ENCODE measurements at regions not wholly inside any gene's neighbourhood (a gene's known extent, or its start where the extent isn't known, plus 50 kb on each side); places are given as distances from the start of the nearest gene placed in this dataset.

DNA sequence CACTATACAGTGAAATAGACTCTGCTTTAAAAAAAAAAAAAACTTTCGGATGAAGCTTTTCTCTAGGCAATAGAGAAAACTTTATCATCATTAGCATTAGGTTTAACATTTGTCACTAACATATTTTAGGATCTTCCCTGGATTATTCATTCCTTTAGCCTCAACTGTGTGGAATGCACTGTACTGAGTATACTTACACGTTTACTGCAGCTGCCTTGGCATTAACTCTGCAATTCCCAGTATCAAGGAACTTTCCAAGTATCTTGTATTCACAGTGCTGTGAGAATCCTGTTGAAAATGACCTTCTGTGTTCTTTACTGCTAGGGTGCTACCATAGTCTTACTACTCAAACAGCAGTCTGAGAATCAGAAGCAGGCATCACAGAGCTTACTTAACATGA, 328.2 kb upstream of the COL3A1 start:
- peak; percentile 76 for DNase-seq (ENCODE audit: low read depth)

DNA sequence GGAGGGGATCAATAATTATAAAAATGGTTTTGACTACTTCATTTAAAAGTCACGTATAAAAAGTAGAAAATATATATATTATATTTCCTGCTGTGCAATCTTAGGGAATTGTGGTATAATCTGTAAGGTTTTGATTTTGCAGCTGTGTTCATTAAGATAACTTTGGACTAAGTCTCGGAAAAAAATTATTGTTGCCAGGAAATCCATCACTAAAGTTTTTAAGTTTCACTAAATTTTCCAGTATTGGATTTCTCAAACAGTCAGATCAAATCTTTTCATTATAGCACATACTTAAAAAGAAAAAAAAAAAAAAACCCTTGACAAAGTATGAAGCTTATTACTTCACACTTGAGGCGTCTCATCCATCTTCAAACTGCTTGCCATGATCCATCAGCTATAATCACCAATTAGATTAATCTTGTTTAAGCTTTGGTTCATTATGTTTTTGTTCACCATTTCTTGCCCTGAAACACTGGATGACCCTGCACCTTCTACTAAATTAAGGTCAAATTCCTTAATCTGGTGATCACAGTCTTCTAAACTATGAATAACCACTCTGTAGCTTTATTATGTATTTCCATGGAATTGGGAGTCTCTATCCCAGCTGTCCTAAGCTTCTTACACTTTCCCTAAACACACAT, 326.6 kb upstream of the COL3A1 start:
- no peak for DNase-seq (ENCODE audit: low read depth)

DNA sequence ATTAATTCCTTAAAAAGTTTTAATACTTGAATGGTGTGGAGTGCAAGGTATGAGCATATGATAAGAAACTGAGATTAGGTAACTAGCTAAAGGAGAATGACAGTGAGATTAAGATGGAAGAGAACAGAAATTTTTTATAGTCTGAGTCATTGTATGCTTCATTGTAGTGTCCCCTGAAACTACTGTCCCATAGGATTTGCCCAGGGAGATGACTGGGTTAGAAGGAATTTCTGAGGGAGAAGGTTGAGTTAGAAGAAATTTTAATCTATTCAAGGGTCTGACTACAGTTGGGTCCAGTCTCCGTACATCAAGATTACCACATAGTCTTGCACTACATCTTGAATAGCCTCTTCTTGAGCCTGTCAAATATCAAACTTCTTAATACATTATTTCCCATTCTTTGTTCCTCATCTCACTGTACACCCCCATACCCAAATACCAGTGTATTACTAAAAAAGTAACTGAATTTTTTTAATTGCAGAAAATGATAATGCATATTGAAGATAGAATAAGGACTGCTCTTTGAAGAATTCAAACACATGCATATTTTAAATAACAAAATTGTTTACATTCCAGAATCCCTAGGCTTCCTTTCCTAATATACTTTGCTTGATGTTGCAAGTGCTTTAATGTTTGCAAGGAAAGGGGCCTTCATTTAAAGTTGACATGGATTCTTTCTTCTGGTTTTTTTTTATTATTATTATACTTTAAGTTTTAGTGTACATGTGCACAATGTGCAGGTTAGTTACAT, 314.3 kb upstream of the COL3A1 start:
- DNase-seq (ENCODE audit: low read depth) = peak; percentile 90

DNA sequence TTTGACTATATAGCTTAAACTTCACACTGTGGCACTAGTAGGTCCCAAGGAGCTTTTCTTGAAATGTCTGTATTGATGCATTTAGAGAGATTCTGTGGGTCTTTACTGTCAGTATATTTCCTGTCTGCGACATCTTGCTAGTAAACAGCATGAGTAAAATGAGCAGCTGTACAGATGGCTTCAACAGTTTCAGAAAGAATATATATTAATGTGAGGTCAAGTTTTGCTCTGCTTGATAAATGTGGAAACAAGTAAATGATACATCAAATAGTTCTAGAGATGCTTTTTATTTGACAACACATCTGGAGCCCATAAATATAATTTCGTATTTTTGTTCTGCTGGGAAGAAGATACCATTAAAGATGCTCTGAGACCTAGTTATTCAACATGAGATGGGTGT, 310.9 kb upstream of the COL3A1 start:
- DNase-seq (ENCODE audit: low read depth) = no peak

DNA sequence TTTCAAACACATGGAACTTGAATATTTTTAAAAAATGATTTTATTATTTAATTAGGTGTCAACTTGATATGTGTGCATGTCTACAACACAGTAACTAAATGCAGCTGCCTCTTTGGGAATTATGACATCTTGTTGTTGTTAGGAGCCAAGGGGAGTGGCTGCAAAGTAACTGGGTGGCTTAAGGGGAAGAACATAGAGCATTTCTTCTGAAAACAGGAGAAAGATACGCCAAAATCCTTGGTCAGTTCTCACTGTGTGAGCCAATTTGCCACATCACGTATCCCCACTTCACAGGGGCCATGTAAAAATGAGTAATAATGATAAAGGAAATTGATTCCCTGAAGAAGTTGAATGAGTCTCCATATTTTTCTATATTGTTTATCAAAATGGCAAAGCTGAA, 309.8 kb upstream of the COL3A1 start:
- DNase-seq (ENCODE audit: low read depth) = peak; percentile 34

DNA sequence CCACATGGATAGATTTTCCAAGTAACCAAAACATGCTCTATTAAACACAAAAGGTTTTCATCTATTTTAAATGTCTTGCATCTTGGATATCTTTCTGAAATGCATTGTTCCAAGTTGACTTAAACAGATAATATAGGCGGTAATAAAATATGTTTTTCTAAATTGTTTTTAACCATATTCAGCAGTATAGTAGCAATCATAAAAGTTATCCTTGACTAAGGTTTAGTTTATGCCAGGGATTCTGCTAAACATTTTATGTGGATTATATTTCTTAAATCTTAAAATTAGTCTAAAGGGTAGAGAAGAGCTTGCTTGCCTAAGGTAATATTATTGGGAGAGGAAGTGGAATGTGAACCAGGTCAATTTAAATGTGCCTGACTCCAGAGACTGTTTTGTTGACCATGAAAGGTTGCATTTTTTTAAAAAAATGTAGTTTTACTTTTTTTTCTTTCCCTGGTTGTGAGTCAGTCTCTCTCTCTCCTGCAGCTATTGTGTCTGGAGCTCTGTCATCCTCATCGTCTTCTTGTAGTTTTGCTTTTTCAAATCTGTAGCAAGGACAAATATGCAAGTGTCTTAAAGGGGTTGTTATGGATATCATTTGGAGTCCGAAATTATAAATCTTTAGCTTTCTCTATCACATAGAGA, 309.1 kb upstream of the COL3A1 start:
- peak; percentile 63 for DNase-seq (ENCODE audit: low read depth)

DNA sequence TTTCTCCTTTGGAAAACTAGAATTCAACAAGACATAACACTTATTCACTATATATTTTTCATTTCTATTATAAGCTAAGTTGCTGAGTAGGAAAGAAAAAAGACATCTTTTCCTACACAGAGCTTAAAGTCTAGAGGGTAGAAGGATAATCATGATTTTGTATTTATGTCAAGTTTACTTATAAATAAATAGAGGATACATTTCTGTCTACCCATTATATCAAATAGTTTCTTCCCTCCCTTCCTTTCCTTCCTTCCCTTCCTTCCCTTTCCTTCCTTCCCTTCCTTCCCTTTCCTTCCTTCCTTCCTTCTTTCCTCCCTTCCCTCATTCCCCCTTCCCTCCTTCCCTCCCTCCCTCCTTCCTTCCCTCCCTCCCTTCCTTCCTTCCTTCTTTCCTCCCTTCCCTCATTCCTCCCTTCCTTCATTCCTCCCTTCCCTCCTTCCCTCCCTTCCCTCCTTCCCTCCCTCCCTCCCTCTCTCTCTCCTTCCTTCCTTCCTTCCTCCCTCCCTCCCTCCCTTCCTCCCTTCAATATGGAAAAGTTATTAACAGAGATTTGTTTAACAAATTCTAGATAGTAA, 308.4 kb upstream of the COL3A1 start:
- no peak for DNase-seq (ENCODE audit: low read depth)

DNA sequence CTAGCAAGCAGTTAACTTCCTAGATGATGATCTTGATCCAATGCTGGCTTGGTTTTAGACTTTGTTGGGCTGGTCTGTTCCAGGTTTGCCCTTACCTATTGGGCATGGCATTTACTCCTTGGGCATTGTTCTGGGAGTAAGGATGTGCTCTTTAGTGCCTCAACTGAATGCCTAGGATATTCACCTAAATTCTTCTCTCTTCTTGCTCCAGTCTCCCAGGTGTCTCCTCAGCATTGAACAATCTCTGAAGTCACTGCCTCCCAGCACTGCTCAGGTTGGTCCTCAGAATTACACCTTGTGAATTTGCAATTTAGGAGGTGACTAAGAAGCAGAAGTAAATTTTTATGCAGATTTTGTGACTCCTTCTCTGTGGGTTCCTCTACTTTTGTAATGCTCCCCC, 307.7 kb upstream of the COL3A1 start:
- no peak for DNase-seq (ENCODE audit: low read depth)

DNA sequence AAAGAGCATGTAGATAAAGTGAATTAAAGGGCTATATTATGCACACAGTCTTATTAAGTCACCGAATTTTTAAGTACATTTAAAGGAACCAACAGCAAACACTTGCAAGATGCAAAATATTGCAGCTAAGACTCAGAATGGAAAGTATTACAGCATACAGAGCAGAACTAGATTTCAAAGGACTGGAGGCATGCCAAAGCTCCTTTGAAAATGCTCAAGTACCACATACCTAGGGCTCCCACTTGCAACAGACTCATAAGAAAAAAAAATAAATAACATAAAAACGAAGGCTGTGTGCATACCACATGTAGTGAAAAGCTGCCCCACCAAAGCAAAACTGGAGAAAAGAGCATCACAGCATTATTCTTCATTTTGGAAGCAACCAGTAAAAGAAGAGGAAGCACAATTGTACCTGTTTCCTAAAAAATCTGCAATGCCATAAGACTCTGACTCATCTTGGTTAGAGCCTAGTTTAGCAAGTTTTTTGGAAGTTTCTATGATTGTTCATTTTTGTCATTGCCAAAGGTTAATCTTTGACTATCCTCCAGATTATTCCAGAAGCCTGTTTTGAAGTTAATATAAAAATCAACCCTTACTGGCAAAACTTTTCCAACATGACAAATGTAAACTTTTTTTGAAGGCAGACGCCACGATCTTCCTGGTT, 306.0 kb upstream of the COL3A1 start:
- DNase-seq (ENCODE audit: low read depth) = peak; percentile 72

DNA sequence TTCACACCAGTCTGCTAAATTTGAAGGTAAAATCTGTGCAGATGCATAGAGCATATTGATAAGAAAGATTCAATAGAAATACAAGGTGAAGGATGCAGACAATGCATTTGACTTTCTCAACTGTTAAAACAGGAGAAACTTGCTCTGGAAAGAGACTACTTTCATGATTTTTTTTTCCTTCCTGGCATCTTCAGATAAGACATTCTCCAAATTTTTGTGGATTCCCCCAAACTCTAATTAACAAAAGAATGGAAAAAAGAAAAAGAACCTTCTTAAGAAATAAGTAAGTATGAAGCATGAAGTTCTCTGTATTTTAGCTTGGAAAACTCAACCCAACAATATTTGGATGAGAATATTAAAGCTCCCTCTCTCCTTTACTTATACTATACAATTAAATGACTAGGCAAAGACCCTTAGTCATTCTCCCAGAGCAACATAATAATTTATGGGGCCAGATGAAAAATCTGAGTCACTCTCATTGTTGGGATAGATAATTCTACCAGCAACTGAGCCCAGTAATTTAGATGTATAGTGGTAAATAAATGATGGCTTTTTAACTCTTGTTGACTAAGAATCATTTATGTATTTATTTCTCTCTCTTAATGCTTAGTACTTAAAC, 298.7 kb upstream of the COL3A1 start:
- DNase-seq (ENCODE audit: low read depth) = peak; percentile 85

DNA sequence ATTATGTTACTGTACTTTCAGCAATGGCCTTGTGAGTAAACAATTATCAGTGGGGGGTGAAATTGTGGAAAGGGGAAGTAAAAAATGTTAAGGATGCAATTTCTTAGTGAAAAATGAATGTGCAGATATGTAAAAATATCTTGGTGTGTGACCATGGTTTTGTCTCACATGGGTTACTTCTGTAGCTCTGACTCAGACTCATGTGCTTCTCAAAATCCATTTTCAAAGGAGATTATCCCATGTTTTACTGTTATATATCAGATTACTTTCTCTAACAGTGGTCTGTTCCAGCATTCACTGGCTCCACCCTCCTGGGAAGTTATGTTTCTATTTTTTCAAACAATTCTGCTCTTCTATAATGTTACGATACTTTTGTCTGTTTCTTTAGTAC, 298.2 kb upstream of the COL3A1 start:
- DNase-seq (ENCODE audit: low read depth) = peak; percentile 89

DNA sequence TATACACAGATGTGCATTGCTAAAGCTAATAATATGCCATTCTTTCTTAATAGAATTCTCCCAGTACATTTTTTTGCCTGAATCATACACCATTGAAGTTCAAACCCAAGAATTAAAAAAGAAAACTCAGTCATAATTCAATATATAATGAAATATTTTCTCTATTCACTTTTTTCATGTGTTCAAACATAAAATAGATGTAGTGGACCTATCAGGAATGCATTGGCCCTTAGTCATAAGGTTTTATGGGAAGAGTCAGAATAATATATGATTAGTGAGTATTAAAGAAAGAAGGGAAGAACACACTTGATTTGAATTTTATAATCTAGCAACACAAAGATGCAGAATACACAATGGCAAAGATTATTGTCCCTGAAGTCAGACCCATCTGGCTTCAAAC, 297.0 kb upstream of the COL3A1 start:
- no peak for DNase-seq (ENCODE audit: low read depth)

DNA sequence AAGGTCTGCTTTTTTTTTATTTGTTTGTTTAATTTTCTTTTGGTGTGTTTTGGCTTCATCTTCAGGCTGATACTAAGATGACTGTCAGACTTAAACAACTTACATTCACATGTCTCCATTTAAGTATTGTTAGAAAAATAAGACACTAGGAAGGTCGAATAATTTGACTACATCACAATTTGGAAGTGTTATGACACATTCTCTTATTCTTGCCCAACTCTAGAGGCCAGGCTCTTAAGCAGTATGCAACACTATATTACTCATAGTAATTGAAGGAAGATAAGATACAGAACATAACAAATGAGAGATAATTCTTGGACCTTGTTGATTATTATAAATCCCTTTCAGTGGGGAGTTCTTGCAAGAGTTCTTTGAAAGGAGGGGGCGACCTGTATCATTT, 295.3 kb upstream of the COL3A1 start:
- DNase-seq (ENCODE audit: low read depth) = peak; percentile 66

DNA sequence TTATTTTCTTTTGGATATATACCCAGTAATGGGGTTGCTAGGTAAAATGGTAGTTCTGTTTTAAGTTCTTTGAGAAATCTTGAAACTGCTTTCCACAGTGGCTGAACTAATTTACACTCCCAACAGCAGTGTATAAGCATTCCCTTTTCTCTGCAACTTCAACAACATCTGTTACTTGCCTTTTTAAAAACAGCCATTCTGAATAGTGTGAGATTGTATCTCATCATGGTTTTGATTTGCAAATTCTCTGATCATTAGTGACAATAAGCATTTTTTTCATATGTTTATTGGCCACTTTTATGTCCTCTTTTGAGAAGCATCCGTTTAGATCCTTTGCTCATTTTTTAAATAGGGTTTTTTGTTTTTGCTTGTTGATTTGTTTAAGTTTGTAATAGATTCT, 291.3 kb upstream of the COL3A1 start:
- DNase-seq (ENCODE audit: low read depth) = no peak

DNA sequence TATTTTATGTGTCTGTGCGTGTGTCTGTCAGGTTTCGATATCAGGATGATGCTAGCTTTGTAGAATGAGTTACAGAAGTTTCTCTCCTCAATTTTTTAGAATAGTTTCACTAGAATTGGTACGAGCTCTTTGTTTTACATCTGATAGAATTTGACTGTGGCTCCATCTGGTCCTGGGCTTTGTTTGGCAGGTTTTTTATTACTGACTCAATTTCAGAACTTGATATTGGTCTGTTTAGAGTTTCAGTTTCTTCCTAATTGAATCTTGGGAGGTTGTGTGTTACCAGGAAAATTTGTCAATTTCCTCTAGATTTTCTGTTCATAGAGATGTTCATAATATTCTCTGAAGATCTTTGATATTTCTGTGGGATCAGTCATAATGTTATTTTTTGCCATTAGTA, 289.4 kb upstream of the COL3A1 start:
- no peak for DNase-seq (ENCODE audit: low read depth)

DNA sequence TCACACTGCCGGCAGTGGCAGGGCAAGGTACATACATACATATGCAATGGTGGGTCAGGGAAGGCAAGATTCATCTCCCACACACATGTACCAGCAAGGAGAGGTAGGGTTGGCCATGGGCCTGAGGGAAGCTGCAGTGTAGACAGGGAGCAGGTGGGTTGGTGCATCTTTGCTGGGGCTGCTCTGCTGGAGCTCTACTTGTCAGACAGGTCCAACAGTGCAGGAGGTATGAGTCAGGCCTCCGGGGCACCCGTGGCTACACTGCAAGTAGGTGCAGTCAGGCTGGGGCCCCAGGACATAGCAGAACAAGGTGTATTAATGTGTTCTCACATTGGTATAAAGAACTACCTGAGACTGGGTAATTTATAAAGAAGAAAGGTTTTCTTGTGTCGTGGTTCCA, 281.1 kb upstream of the COL3A1 start:
- DNase-seq (ENCODE audit: low read depth) = no peak

DNA sequence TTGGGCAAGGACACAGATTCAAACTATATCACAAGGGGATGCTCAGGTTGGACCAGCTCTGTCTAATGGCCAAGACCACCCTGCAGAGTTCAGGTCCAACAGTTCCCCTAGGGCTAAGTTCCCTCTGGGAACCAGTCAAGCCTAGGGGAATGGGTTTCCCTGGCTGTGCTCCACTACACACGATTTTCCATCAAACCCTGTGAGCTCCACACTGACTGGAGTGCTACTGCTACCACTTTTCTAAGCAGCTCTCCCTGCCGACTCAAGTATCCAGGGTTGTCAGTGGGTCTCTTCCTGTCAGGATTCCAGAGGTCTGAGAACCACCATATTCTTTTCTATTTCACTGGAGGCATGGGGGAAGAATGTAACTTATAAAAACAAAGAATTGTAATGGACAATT, 280.4 kb upstream of the COL3A1 start:
- no peak for DNase-seq (ENCODE audit: low read depth)

DNA sequence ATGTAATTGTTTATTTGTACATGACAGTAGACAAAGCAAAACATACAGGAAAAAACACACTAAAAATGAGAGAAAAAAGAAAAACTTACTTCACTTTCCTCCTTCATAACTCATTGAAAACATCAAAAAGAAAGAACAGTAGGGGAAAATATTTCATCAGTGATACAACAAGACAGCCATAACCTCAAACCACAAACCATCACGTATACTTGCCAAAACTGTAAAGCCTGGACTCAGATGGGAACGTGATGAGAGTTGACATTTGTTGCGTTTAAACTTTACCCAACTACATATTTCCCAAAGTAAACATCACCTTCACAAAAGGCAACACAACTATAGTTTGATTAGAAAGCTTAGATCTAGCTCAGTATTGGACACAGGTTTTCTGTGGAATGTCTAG, 278.2 kb upstream of the COL3A1 start:
- peak; percentile 90 for DNase-seq (ENCODE audit: low read depth)

DNA sequence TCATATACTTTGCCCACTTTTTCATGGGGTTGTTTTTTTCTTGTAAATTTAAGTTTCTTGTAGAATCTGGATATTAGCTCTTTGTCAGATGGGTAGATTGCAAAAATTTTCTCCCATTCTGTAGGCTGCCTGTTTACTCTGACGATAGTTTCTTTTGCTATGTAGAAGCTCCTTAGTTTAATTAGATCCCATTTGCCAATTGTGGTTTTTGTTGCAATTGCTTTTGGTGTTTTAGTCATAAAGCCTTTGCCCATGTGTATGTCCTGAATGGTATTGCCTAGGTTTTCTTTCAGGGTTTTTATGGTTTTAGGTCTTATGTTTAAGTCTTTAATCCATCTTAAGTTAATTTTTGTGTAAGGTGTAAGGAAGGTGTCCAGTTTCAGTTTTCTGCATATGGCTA, 276.0 kb upstream of the COL3A1 start:
- DNase-seq (ENCODE audit: low read depth) = peak; percentile 37

DNA sequence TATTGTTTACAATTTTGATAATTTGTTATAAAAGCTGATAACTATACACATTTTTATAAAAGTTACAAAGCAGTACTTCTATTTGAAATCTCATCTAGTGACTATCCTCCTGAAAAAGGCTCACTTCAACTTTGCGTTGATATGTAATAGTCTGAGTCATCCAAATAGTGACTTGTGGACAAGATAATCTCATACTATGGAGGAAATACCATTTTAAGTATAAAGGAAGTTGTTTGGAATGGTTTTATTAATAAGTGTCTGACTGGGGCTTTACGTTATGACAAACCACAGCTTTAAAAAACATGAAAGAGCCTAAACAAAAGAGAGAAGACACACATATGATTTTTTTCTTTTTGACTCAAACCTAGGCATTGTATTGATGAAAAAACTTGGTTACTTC, 272.3 kb upstream of the COL3A1 start:
- DNase-seq (ENCODE audit: low read depth) = peak; percentile 35

DNA sequence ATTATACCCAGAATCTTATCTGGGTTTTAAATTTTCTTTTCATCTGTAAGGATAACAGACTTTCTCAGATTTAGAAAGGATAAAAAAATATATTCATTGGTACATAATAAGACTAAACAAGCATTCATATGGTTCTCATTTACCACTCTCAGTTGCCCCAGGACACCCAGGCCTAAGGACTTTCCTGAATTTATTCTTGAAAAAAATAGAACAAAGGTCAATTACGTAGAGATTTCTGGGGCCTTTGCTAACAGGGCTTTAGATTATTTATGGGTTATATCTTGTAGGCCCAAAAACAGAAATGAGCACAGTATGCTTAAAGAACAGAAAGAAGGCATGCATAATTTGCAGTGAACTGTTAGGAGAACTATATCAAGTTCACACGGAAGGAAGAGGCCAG, 269.0 kb upstream of the COL3A1 start:
- no peak for DNase-seq (ENCODE audit: low read depth)

DNA sequence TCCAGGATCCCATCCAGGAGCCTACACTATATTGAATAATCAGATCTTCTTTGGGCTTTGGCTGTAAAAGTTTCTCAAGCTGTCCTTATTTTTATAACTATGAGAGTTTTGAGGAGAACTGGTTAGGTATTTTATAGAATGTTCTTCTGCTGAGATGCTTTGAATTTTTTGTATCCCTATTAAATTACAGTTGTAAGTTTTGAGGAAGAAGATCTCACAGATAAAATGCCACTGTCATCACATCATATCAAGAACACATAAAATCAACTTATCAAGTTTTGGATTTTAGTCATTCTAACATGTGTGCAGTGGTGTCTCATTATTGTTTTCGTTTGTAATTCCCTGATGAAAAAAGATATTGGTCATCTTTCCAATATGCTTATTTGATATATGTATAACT, 260.2 kb upstream of the COL3A1 start:
- DNase-seq (ENCODE audit: low read depth) = no peak

Measured in LHCN-M2 (cell line).